ENCODE measurements at regions not wholly inside any gene's neighbourhood (a gene's known extent, or its start where the extent isn't known, plus 50 kb on each side); places are given as distances from the start of the nearest gene placed in this dataset.

DNA sequence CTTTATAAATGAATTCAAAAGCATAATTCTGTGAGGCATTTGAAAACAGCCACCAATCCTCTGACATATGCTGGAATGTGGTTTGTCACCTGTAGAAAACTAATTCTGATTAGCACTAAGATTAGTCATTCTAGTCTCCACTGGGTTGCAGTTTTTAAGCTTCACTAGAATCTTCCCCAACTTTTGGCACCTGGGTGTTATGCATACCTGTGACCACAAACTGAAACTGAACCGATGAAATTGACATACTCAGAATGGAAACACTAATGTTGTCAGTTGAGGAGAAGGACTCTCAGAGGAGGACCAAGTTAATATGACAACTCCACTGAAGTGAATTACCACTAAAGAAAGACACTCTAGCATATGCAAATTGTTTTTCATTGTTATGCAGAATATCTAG, 285.8 kb upstream of the NEGR1 start:
- no peak for TF ChIP-seq EZH2phosphoT487 (conservative IDR thresholded peaks at IDR 0.05; ENCODE audit: low read length)
- TF ChIP-seq, protein P1, sequence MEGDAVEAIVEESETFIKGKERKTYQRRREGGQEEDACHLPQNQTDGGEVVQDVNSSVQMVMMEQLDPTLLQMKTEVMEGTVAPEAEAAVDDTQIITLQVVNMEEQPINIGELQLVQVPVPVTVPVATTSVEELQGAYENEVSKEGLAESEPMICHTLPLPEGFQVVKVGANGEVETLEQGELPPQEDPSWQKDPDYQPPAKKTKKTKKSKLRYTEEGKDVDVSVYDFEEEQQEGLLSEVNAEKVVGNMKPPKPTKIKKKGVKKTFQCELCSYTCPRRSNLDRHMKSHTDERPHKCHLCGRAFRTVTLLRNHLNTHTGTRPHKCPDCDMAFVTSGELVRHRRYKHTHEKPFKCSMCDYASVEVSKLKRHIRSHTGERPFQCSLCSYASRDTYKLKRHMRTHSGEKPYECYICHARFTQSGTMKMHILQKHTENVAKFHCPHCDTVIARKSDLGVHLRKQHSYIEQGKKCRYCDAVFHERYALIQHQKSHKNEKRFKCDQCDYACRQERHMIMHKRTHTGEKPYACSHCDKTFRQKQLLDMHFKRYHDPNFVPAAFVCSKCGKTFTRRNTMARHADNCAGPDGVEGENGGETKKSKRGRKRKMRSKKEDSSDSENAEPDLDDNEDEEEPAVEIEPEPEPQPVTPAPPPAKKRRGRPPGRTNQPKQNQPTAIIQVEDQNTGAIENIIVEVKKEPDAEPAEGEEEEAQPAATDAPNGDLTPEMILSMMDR (IDR thresholded peaks at IDR 0.05; ENCODE audit: insufficient read depth, low read length, poor library complexity, severe bottlenecking): no peak
- Histone ChIP-seq H2AFZ (ENCODE audit: low read depth, low read length, severe bottlenecking) (no peak overlapping the region), H3K9ac (ENCODE audit: low read length) (no peak overlapping the region), H3K79me2 (ENCODE audit: insufficient read depth, low read length) (no peaks in the 10 kb centered on the region), H3K9me2 (replicated peaks; ENCODE audit: insufficient read depth, low read length) (no peaks in the 10 kb centered on the region), H3K9me3 (ENCODE audit: insufficient read depth, low read length) (no peaks in the 10 kb centered on the region; the same call in 1 of the 2 replicates), H3K27ac (ENCODE audit: low read depth, low read length) (no peak overlapping the region), H3K36me3 (ENCODE audit: low read length) (no peaks in the 10 kb centered on the region), H3K27me3 (ENCODE audit: low read length) (no peaks in the 10 kb centered on the region), H3K4me2 (ENCODE audit: low read depth, low read length, poor library complexity, severe bottlenecking) (no peak overlapping the region), H4K20me1 (ENCODE audit: low read depth, low read length) (no peaks in the 10 kb centered on the region), H3F3A (ENCODE audit: insufficient read depth) (no peaks in the 10 kb centered on the region), H3K4me3 (ENCODE audit: insufficient read depth, low read length, poor library complexity, severe bottlenecking) (no peak overlapping the region)

DNA sequence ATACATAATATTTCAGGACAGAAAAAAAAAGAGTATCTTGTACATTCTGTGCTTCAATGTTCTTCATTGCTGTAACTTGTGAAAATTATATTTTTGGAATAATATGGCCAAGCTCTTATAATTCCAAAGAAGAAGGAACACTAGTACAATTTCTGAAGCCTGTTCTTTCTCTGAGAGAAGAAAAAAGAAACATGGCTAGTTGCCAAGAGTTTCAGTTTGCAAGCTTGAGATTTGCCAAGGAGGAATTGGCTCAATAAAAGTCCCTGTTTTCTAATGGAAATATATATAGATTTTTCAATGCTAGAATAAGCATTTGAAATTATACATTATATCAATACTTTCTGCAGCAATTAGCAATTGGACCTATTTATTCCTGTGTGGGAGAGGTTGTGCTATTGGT, 285.2 kb upstream of the NEGR1 start:
- Histone ChIP-seq H3K36me3 (ENCODE audit: low read length) (no peaks in the 10 kb centered on the region), H3K9me3 (ENCODE audit: insufficient read depth, low read length) (no peaks in the 10 kb centered on the region; the same call in 1 of the 2 replicates), H3K4me3 (ENCODE audit: insufficient read depth, low read length, poor library complexity, severe bottlenecking) (no peak overlapping the region), H2AFZ (ENCODE audit: low read depth, low read length, severe bottlenecking) (no peak overlapping the region), H4K20me1 (ENCODE audit: low read depth, low read length) (no peaks in the 10 kb centered on the region), H3K9me2 (replicated peaks; ENCODE audit: insufficient read depth, low read length) (no peaks in the 10 kb centered on the region), H3K79me2 (ENCODE audit: insufficient read depth, low read length) (no peaks in the 10 kb centered on the region), H3K4me2 (ENCODE audit: low read depth, low read length, poor library complexity, severe bottlenecking) (no peak overlapping the region), H3K9ac (ENCODE audit: low read length) (no peak overlapping the region), H3K27ac (ENCODE audit: low read depth, low read length) (no peak overlapping the region), H3K27me3 (ENCODE audit: low read length) (no peaks in the 10 kb centered on the region), H3F3A (ENCODE audit: insufficient read depth) (no peaks in the 10 kb centered on the region)
- TF ChIP-seq EZH2phosphoT487 (conservative IDR thresholded peaks at IDR 0.05; ENCODE audit: low read length): no peak
- TF ChIP-seq, protein P1 (IDR thresholded peaks at IDR 0.05; ENCODE audit: insufficient read depth, low read length, poor library complexity, severe bottlenecking): no peak

DNA sequence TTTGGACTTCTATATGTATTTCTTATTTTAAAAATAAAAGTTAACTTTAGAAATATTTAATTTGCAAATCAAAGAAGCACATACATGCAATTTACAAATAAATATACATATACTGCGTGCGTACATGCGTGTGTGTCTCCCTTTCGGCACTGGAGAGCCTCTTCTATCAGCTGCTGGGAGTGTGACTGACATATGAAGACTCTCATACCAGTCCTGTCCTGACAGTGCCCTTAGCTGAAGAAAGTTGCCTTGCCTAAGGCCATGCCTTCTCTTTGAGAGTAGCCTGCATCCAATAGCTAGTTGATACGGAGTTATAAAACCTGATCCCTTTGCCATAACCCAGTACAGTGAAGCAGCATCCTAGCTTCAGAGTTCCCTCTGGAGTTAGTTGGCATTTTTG, 282.4 kb upstream of the NEGR1 start:
- Histone ChIP-seq H3K79me2 (ENCODE audit: insufficient read depth, low read length) (no peaks in the 10 kb centered on the region), H3K4me2 (ENCODE audit: low read depth, low read length, poor library complexity, severe bottlenecking) (no peak overlapping the region), H3K27ac (ENCODE audit: low read depth, low read length) (no peak overlapping the region), H4K20me1 (ENCODE audit: low read depth, low read length) (no peaks in the 10 kb centered on the region), H2AFZ (ENCODE audit: low read depth, low read length, severe bottlenecking) (no peak overlapping the region), H3K9me3 (ENCODE audit: insufficient read depth, low read length) (no peaks in the 10 kb centered on the region; the same call in 1 of the 2 replicates), H3K9me2 (replicated peaks; ENCODE audit: insufficient read depth, low read length) (no peaks in the 10 kb centered on the region), H3K4me3 (ENCODE audit: insufficient read depth, low read length, poor library complexity, severe bottlenecking) (no peak overlapping the region), H3K27me3 (ENCODE audit: low read length) (no peaks in the 10 kb centered on the region), H3K36me3 (ENCODE audit: low read length) (no peaks in the 10 kb centered on the region), H3F3A (ENCODE audit: insufficient read depth) (no peaks in the 10 kb centered on the region), H3K9ac (ENCODE audit: low read length) (no peak overlapping the region)
- TF ChIP-seq, protein P1 (IDR thresholded peaks at IDR 0.05; ENCODE audit: insufficient read depth, low read length, poor library complexity, severe bottlenecking): no peak
- TF ChIP-seq EZH2phosphoT487 (conservative IDR thresholded peaks at IDR 0.05; ENCODE audit: low read length): no peak
